Mammary epithelial cell (primary cell): ENCODE measurements at regions not wholly inside any gene's neighbourhood (a gene's known extent, or its start where the extent isn't known, plus 50 kb on each side); places are given as distances from the start of the nearest gene placed in this dataset.
"Not testable (repeated sequence)": the region's sequence is repeated elsewhere in the genome, so short reads cannot be mapped to it uniquely, and the experiment has no call there.

Source experiments
- EZH2 ChIP-seq: IDR thresholded peaks from 2 replicates; pipeline ENCODE4 v1.6.1; 2012; ENCODE audit warnings: low read length, inconsistent platforms, borderline replicate concordance
- TF ChIP-seq, protein P1 (sequence below), 2 donors: IDR thresholded peaks in 1 of 2; conservative IDR thresholded peaks in 1 of 2; 2 replicates each; pipeline ENCODE4 v1.5.1; 2011 to 2012; ENCODE audit warnings: inconsistent platforms in 2 of 2, low read length in 2 of 2, mild to moderate bottlenecking in 2 of 2, control low read depth in 1 of 2, low read depth in 1 of 2; ENCODE audit not compliant: insufficient read depth in 1 of 2; ENCODE audit errors: extremely low read depth in 1 of 2

GRCh38 chr12:131658605-131659004 lies 52.3 kb upstream of the SFSWAP start:
- TF ChIP-seq, protein P1, sequence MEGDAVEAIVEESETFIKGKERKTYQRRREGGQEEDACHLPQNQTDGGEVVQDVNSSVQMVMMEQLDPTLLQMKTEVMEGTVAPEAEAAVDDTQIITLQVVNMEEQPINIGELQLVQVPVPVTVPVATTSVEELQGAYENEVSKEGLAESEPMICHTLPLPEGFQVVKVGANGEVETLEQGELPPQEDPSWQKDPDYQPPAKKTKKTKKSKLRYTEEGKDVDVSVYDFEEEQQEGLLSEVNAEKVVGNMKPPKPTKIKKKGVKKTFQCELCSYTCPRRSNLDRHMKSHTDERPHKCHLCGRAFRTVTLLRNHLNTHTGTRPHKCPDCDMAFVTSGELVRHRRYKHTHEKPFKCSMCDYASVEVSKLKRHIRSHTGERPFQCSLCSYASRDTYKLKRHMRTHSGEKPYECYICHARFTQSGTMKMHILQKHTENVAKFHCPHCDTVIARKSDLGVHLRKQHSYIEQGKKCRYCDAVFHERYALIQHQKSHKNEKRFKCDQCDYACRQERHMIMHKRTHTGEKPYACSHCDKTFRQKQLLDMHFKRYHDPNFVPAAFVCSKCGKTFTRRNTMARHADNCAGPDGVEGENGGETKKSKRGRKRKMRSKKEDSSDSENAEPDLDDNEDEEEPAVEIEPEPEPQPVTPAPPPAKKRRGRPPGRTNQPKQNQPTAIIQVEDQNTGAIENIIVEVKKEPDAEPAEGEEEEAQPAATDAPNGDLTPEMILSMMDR (conservative IDR thresholded peaks at IDR 0.05 in 1 of 2, IDR thresholded peaks at IDR 0.05 in 1 of 2; ENCODE audit: extremely low read depth in 1 of 2, insufficient read depth in 1 of 2, low read depth in 1 of 2, low read length in 2 of 2): not testable (repeated sequence)
- TF ChIP-seq EZH2: not testable (repeated sequence)
